ENCODE measurements at regions not wholly inside any gene's neighbourhood (a gene's known extent, or its start where the extent isn't known, plus 50 kb on each side); places are given as distances from the start of the nearest gene placed in this dataset.

GRCh38 chr7:84720456-84721097, 466.3 kb downstream of the SEMA3D start:
- TF ChIP-seq, protein P1, sequence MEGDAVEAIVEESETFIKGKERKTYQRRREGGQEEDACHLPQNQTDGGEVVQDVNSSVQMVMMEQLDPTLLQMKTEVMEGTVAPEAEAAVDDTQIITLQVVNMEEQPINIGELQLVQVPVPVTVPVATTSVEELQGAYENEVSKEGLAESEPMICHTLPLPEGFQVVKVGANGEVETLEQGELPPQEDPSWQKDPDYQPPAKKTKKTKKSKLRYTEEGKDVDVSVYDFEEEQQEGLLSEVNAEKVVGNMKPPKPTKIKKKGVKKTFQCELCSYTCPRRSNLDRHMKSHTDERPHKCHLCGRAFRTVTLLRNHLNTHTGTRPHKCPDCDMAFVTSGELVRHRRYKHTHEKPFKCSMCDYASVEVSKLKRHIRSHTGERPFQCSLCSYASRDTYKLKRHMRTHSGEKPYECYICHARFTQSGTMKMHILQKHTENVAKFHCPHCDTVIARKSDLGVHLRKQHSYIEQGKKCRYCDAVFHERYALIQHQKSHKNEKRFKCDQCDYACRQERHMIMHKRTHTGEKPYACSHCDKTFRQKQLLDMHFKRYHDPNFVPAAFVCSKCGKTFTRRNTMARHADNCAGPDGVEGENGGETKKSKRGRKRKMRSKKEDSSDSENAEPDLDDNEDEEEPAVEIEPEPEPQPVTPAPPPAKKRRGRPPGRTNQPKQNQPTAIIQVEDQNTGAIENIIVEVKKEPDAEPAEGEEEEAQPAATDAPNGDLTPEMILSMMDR (IDR thresholded peaks at IDR 0.05; ENCODE audit: borderline replicate concordance, extremely low read depth, low read length, poor library complexity, severe bottlenecking) = no peak
- no peak for TF ChIP-seq EZH2 (IDR thresholded peaks at IDR 0.05; ENCODE audit: borderline replicate concordance, low read depth, low read length, severe bottlenecking)

All from DND-41 (cell line).